LHCN-M2 (cell line): ENCODE measurements at regions not wholly inside any gene's neighbourhood (a gene's known extent, or its start where the extent isn't known, plus 50 kb on each side); places are given as distances from the start of the nearest gene placed in this dataset.

Experiments
- DNase-seq: peaks from one replicate; pipeline ENCODE4 v3.0.0-alpha.2; 2012; ENCODE audit warnings: low read depth

DNA sequence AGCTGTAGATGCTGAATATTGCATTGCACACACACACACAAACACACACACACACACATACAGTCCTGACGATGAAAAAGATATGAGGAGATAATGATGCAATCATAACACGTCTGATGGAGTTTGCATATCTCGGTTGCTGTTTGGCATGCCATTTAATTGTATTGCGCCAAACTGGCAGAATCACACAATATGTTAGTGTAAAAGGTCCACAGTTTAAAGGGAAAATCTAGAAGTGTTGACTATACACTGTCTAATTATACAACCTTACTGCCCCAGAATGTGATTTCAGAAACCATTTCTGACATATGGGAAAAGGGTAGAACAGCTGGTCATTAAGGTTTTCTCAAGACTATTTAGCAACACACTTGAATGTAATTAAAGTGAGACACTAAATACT lies 123.7 kb upstream of the PROX1 start:
- no peak for DNase-seq

- DNase-seq: no peak
These were observed 119.3 kb upstream of the PROX1 start for GRCh38 chr1:213868482-213868881.

GRCh38 chr1:213871179-213871578 lies 116.6 kb upstream of the PROX1 start:
- no peak for DNase-seq

DNA sequence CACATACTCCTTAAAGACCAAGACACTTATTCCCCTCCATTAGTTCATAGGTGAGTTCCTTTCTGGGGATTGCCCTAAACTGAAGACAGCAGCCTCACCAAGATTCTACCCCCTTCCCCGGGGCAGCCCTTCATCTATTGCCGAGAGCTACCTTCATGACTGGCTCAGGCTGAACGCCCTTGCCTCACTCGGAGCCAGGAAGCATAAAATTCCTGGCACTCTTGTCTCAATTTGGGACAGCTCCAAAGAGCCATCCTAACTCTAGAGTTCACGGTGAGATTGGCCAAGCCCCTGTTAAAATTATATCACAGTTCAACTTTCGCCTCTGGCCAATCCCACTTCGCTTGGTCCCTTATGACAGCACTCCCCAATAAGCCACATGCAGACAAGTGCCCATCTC lies 113.0 kb upstream of the PROX1 start:
- no peak for DNase-seq

- DNase-seq: no peak
These were observed 111.2 kb upstream of the PROX1 start for GRCh38 chr1:213876531-213876930.

GRCh38 chr1:213883618-213884017 lies 104.2 kb upstream of the PROX1 start:
- DNase-seq: no peak

- DNase-seq: no peak
These were observed 103.4 kb upstream of the PROX1 start for GRCh38 chr1:213884402-213884801.

- DNase-seq: no peak
These were observed 102.8 kb upstream of the PROX1 start for GRCh38 chr1:213884942-213885341.

DNA sequence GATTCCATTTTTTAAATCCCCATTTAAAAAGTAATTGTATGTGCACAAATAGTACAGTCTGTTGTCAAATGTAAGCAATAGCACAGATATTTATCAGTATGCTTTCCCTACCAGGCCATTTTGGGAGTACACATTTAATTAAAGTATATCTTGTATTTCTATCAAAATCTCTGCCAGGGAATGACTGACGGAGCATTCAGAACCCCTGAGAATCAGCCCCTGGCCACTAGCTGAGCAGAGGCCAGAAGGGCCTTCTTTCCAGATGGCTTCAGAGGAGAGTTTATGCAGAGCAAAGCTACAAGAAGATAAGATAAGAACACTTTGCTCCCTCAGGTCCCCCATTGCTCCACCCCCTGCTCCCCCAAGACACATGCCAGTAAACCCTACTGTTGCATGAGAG lies 99.9 kb upstream of the PROX1 start:
- DNase-seq: no peak

- no peak for DNase-seq
These were observed 95.5 kb upstream of the PROX1 start for GRCh38 chr1:213891989-213892902.

GRCh38 chr1:213898684-213899083 lies 89.1 kb upstream of the PROX1 start:
- DNase-seq: no peak

- no peak for DNase-seq
These were observed 88.4 kb upstream of the PROX1 start for GRCh38 chr1:213899413-213899812.

GRCh38 chr1:213905344-213905743 lies 82.4 kb upstream of the PROX1 start:
- DNase-seq: no peak

- DNase-seq: no peak
These were observed 79.3 kb upstream of the PROX1 start for GRCh38 chr1:213908521-213908920.

GRCh38 chr1:213914392-213914791 lies 73.4 kb upstream of the PROX1 start:
- peak; percentile 13 for DNase-seq

GRCh38 chr1:213921311-213921710 lies 66.5 kb upstream of the PROX1 start:
- no peak for DNase-seq

- DNase-seq: no peak
These were observed 66.1 kb upstream of the PROX1 start for GRCh38 chr1:213921712-213922111.

GRCh38 chr1:213925531-213926182 lies 62.1 kb upstream of the PROX1 start:
- no peak for DNase-seq

DNA sequence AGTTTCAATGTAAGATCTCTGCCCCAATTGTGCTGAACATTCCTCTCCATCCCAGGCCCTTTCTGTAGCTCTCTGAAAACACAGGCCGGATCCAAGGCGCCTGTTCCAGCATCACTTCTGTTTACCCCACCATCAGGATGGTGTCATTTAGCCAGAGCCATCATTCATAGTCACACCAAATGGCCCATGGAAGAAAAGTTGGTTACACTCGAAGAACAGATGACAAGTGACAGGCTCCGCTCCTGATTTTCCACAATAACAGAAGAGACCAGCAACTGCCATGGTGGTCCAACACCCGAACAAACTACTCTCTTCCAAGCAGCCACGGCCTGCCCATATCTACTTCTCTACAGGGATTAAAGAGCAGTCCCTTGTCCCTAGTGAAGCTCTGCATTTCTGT lies 59.9 kb upstream of the PROX1 start:
- DNase-seq: no peak

DNA sequence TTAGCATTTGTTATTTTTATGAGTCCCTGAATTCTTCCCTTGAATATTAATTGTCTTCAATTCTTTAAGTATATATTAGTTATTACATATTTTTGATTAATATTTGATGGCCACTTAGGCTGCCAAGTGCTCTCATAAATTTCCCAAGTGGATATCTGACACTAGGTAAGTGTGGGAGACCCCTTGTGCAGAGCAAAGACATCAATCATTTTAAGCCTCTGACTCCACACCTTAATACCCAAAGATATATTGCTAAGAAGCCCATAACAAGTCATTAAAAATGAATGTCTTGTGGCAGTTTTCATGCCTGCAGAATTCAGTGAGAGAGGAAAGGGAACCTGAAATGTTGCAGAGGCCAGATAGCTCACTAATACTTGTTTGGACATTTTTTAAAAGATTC lies 58.4 kb upstream of the PROX1 start:
- no peak for DNase-seq

DNA sequence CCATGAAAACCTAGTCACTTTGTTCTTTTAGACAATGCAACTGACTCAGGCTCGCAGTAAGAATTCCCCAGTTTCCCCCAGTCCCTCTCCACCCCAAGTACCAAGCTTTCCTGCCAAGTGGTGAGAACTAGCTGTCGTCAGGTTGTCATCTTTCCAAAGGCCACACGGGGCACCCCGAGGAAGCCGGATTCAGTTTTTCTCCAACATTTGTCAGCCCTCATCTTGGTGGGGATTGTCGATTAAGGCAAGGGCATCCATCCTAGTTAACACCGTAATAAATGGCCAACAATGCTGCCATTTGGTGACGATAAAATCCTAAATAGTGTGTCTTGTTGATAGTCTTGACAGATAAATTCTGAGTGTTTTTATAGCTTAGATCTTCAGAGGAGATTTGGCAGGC lies 55.9 kb upstream of the PROX1 start:
- DNase-seq: peak; percentile 2

GRCh38 chr1:213933336-213933735 lies 54.4 kb upstream of the PROX1 start:
- DNase-seq: no peak

GRCh38 chr1:213934649-213935048 lies 53.1 kb upstream of the PROX1 start:
- DNase-seq: peak; percentile 11
